Nephron (organoid): ENCODE measurements at regions not wholly inside any gene's neighbourhood (a gene's known extent, or its start where the extent isn't known, plus 50 kb on each side); places are given as distances from the start of the nearest gene placed in this dataset.

Experiments
- H3K27ac Mint-ChIP-seq, 3 experiments: 2 replicates each; pipeline ENCODE4 v1.8.0; 2020; ENCODE audit warnings: mixed read lengths in 3 of 3, mild to moderate bottlenecking in 2 of 3, moderate library complexity in 1 of 3
- H3K27me3 Mint-ChIP-seq: 2 replicates; pipeline ENCODE4 v1.8.0; 2021; ENCODE audit warnings: low read depth, mild to moderate bottlenecking, moderate library complexity, mixed read lengths
- H3K36me3 Mint-ChIP-seq: 2 replicates; pipeline ENCODE4 v1.8.0; 2020; ENCODE audit warnings: low read depth, mixed read lengths
- H3K4me1 Mint-ChIP-seq: 2 replicates; pipeline ENCODE4 v1.8.0; 2020; ENCODE audit warnings: mixed read lengths
- H3K4me3 Mint-ChIP-seq, 3 experiments: 2 replicates each; pipeline ENCODE4 v1.8.0; 2020; ENCODE audit warnings: mild to moderate bottlenecking in 3 of 3, mixed read lengths in 3 of 3, moderate library complexity in 2 of 3
- H3K9me3 Mint-ChIP-seq: 2 replicates; pipeline ENCODE4 v1.8.0; 2020; ENCODE audit warnings: mixed read lengths
- CTCF ChIP-seq, 3 experiments: fragments of 200-600 bp; sonication (generic); IDR thresholded peaks; one replicate each; pipeline ENCODE4 v1.5.0; 2021; ENCODE audit warnings: antibody characterized with exemption in 3 of 3; ENCODE audit not compliant: unreplicated experiment in 3 of 3

- H3K27ac Mint-ChIP-seq: peak overlapping the region in 2 of 3 experiments; percentile 5 to 12
- H3K36me3 Mint-ChIP-seq: no peaks in the 10 kb centered on the region
- peaks cover 50% of the 10 kb centered on the region for H3K4me1 Mint-ChIP-seq
- no peaks in the 10 kb centered on the region for H3K27me3 Mint-ChIP-seq
- H3K4me3 Mint-ChIP-seq: no peak overlapping the region
- no peak for TF ChIP-seq CTCF (IDR thresholded peaks at IDR 0.05; ENCODE audit: unreplicated experiment in 3 of 3)
- H3K9me3 Mint-ChIP-seq: no peaks in the 10 kb centered on the region
Observed at GRCh38 chr1:239586128-239586527, 199.8 kb downstream of the CHRM3 start.

- H3K27ac Mint-ChIP-seq: peak overlapping the region in 2 of 3 experiments; percentile 21 to 40
- no peaks in the 10 kb centered on the region for H3K9me3 Mint-ChIP-seq
- H3K36me3 Mint-ChIP-seq: no peaks in the 10 kb centered on the region
- peaks cover 50% of the 10 kb centered on the region for H3K4me1 Mint-ChIP-seq
- H3K27me3 Mint-ChIP-seq: no peaks in the 10 kb centered on the region
- H3K4me3 Mint-ChIP-seq: no peak overlapping the region
- no peak for TF ChIP-seq CTCF (IDR thresholded peaks at IDR 0.05; ENCODE audit: unreplicated experiment in 3 of 3)
Observed at GRCh38 chr1:239587066-239587465, 200.7 kb downstream of the CHRM3 start.

GRCh38 chr1:239587574-239588369 is 201.4 kb downstream of the CHRM3 start:
- H3K4me3 Mint-ChIP-seq: no peak overlapping the region
- no peaks in the 10 kb centered on the region for H3K9me3 Mint-ChIP-seq
- TF ChIP-seq CTCF (IDR thresholded peaks at IDR 0.05; ENCODE audit: unreplicated experiment in 3 of 3): no peak
- H3K27ac Mint-ChIP-seq: peak overlapping the region in 2 of 3 experiments; percentile 21 to 40
- peaks cover 53% of the 10 kb centered on the region for H3K4me1 Mint-ChIP-seq
- no peaks in the 10 kb centered on the region for H3K27me3 Mint-ChIP-seq
- H3K36me3 Mint-ChIP-seq: no peaks in the 10 kb centered on the region

GRCh38 chr1:239590556-239590955 is 204.2 kb downstream of the CHRM3 start:
- no peaks in the 10 kb centered on the region for H3K9me3 Mint-ChIP-seq
- no peak overlapping the region for H3K27ac Mint-ChIP-seq
- H3K36me3 Mint-ChIP-seq: no peaks in the 10 kb centered on the region
- H3K27me3 Mint-ChIP-seq: no peaks in the 10 kb centered on the region
- TF ChIP-seq CTCF (IDR thresholded peaks at IDR 0.05; ENCODE audit: unreplicated experiment in 3 of 3): no peak
- H3K4me3 Mint-ChIP-seq: no peak overlapping the region
- H3K4me1 Mint-ChIP-seq: peaks cover 39% of the 10 kb centered on the region

GRCh38 chr1:239593527-239593926 is 207.2 kb downstream of the CHRM3 start:
- Mint-ChIP-seq H3K4me1 (peaks cover 18% of the 10 kb centered on the region), H3K27me3 (no peaks in the 10 kb centered on the region), H3K36me3 (no peaks in the 10 kb centered on the region), H3K27ac (no peak overlapping the region), H3K4me3 (no peak overlapping the region), H3K9me3 (no peaks in the 10 kb centered on the region)
- no peak for TF ChIP-seq CTCF (IDR thresholded peaks at IDR 0.05; ENCODE audit: unreplicated experiment in 3 of 3)

- Mint-ChIP-seq H3K4me1 (no peaks in the 10 kb centered on the region), H3K4me3 (no peak overlapping the region), H3K27ac (no peak overlapping the region), H3K9me3 (peaks cover 5% of the 10 kb centered on the region), H3K36me3 (no peaks in the 10 kb centered on the region), H3K27me3 (peaks cover 5% of the 10 kb centered on the region)
- no peak for TF ChIP-seq CTCF (IDR thresholded peaks at IDR 0.05; ENCODE audit: unreplicated experiment in 3 of 3)
Observed at GRCh38 chr1:239600588-239600987, 214.2 kb downstream of the CHRM3 start.
